ENCODE measurements at regions not wholly inside any gene's neighbourhood (a gene's known extent, or its start where the extent isn't known, plus 50 kb on each side); places are given as distances from the start of the nearest gene placed in this dataset.

DNA sequence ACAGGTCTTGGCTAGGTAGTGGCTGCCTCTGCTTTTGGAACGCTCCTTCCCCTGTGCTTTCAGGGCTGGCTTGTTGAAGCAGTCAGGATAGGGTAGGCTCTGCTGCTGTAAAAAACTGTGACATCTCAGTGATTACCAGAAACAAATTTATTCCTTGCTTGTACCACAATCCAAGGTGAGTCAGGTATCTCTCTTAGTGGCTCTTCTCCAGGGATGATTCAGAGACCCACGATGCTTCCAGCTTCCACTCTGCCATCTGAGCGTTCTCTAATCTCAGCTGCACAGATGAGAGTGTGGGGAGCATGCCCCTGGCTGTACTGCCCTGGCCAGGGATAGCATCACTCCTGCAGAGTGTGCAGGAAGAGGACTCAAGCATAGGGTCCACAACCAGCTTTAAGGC, 174.9 kb downstream of the VAPA start:
- TF ChIP-seq, protein P1, sequence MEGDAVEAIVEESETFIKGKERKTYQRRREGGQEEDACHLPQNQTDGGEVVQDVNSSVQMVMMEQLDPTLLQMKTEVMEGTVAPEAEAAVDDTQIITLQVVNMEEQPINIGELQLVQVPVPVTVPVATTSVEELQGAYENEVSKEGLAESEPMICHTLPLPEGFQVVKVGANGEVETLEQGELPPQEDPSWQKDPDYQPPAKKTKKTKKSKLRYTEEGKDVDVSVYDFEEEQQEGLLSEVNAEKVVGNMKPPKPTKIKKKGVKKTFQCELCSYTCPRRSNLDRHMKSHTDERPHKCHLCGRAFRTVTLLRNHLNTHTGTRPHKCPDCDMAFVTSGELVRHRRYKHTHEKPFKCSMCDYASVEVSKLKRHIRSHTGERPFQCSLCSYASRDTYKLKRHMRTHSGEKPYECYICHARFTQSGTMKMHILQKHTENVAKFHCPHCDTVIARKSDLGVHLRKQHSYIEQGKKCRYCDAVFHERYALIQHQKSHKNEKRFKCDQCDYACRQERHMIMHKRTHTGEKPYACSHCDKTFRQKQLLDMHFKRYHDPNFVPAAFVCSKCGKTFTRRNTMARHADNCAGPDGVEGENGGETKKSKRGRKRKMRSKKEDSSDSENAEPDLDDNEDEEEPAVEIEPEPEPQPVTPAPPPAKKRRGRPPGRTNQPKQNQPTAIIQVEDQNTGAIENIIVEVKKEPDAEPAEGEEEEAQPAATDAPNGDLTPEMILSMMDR (IDR thresholded peaks at IDR 0.05; ENCODE audit: insufficient read depth, low read depth, low read length): no peak
- TF ChIP-seq EZH2 (IDR thresholded peaks at IDR 0.05; ENCODE audit: insufficient read depth, low read length): no peak

All from astrocyte (in vitro differentiated cells and primary cell).